Endothelial cell of umbilical vein (primary cell): ENCODE measurements at regions not wholly inside any gene's neighbourhood (a gene's known extent, or its start where the extent isn't known, plus 50 kb on each side); places are given as distances from the start of the nearest gene placed in this dataset.

ENCODE experiments used
- BruUV-seq: library from RNA; stranded (reverse); fragments of 400-500 nt; replicated peaks from 2 replicates; lab custom pipeline; 2021; lab: Mats Ljungman, UMichigan
- CTCF ChIA-PET: fragments of 300-600, 350-600 bp; sonication (Branson Sonifier 250); formaldehyde crosslinking; loops from one replicate; lab custom pipeline; 2021; ENCODE audit warnings: antibody characterized with exemption, inconsistent platforms; lab: Charles Lee
- POLR2A ChIA-PET: fragments of 300-600, 350-600 bp; sonication (Branson Sonifier 250); formaldehyde crosslinking; loops from one replicate; lab custom pipeline; 2021; ENCODE audit warnings: antibody characterized with exemption, inconsistent platforms; lab: Charles Lee
- DNase-seq: peaks from one replicate; pipeline ENCODE4 v3.0.0-alpha.2; 2011; ENCODE audit warnings: low read depth, low spot score
- FAIRE-seq: peaks from 2 replicates; lab custom pipeline; 2011; peaks lifted over from hg19 to GRCh38; lab: Jason Lieb, UNC
- H2AFZ ChIP-seq: 2 replicates; pipeline ENCODE4 v1.6.0; 2012; ENCODE audit warnings: low read depth, low read length, control low read depth, inconsistent platforms
- H3K27ac ChIP-seq: 2 replicates; pipeline ENCODE4 v1.5.1; 2011; ENCODE audit warnings: low read depth, mild to moderate bottlenecking, control low read depth, low read length, moderate library complexity; ENCODE audit not compliant: insufficient read depth
- H3K27me3 ChIP-seq, 2 experiments: 2 replicates each; pipeline versions ENCODE4 v1.6.0 to v1.6.1; 2011; ENCODE audit warnings: low read length in 2 of 2, mixed read lengths in 1 of 2; ENCODE audit not compliant: control insufficient read depth in 2 of 2, insufficient read depth in 2 of 2
- H3K36me3 ChIP-seq, 2 experiments: 2 replicates in 1 of 2; 3 replicates in 1 of 2; pipeline ENCODE4 v1.5.1; 2011; ENCODE audit warnings: low read length in 2 of 2, mild to moderate bottlenecking in 1 of 2, moderate library complexity in 1 of 2; ENCODE audit not compliant: control insufficient read depth in 2 of 2, insufficient read depth in 2 of 2; ENCODE audit errors: extremely low read depth in 1 of 2
- H3K4me1 ChIP-seq: 3 replicates; pipeline ENCODE4 v1.5.1; 2011; ENCODE audit warnings: mild to moderate bottlenecking, low read length; ENCODE audit not compliant: control insufficient read depth, insufficient read depth; ENCODE audit errors: extremely low read depth
- H3K4me2 ChIP-seq: 2 replicates; pipeline ENCODE4 v1.6.1; 2011; ENCODE audit warnings: low read length, control low read depth, mixed read lengths; ENCODE audit not compliant: insufficient read depth
- H3K4me3 ChIP-seq, 3 experiments: fragments of 200-600 bp in 1 of 3; sonication (generic), shearing (Covaris generic) in 1 of 3; replicated peaks in 1 of 3; 2 replicates each; pipeline ENCODE4 v1.5.1; 2011 to 2016; ENCODE audit warnings: control low read depth in 3 of 3, low read length in 3 of 3, mild to moderate bottlenecking in 2 of 3, inconsistent platforms in 1 of 3, low read depth in 1 of 3, moderate library complexity in 1 of 3; ENCODE audit not compliant: insufficient read depth in 1 of 3
- H3K79me2 ChIP-seq: 2 replicates; pipeline ENCODE4 v1.6.0; 2012; ENCODE audit warnings: low read length, inconsistent platforms; ENCODE audit not compliant: control insufficient read depth, insufficient read depth
- H3K9ac ChIP-seq: replicated peaks from 2 replicates; pipeline ENCODE3; 2011; ENCODE audit warnings: low read length, control low read depth; ENCODE audit not compliant: insufficient read depth; ENCODE audit errors: extremely low read depth
- H3K9me1 ChIP-seq: replicated peaks from 3 replicates; pipeline ENCODE4 v1.6.0; 2011; ENCODE audit warnings: mild to moderate bottlenecking, low read length; ENCODE audit not compliant: control insufficient read depth, insufficient read depth; ENCODE audit errors: extremely low read depth
- H3K9me3 ChIP-seq: replicated peaks from 2 replicates; pipeline ENCODE4 v1.5.1; 2012; ENCODE audit warnings: low read length, inconsistent platforms; ENCODE audit not compliant: control insufficient read depth, insufficient read depth
- H4K20me1 ChIP-seq: replicated peaks from 2 replicates; pipeline ENCODE3; 2011; ENCODE audit warnings: mild to moderate bottlenecking, low read length; ENCODE audit not compliant: control insufficient read depth, insufficient read depth; ENCODE audit errors: extremely low read depth
- EZH2 ChIP-seq: IDR thresholded peaks from 2 replicates; pipeline ENCODE4 v1.6.1; 2012; ENCODE audit warnings: borderline replicate concordance, low read depth, mild to moderate bottlenecking, moderate library complexity, low read length, inconsistent platforms; ENCODE audit not compliant: severe bottlenecking
- FOS ChIP-seq: IDR thresholded peaks from 2 replicates; pipeline ENCODE4 v1.6.1; 2011; ENCODE audit warnings: mild to moderate bottlenecking, low read length, moderate library complexity, borderline replicate concordance; ENCODE audit not compliant: insufficient read depth
- GATA2 ChIP-seq: IDR thresholded peaks from 2 replicates; pipeline ENCODE4 v1.7.0; 2011; ENCODE audit warnings: low read depth, mild to moderate bottlenecking, moderate library complexity, mixed read lengths, low read length; ENCODE audit not compliant: insufficient read length, insufficient read depth
- JUN ChIP-seq: IDR thresholded peaks from 2 replicates; pipeline ENCODE4 v1.6.1; 2011; ENCODE audit warnings: borderline replicate concordance, low read depth; ENCODE audit not compliant: insufficient read length, insufficient read depth
- MYC ChIP-seq: IDR thresholded peaks from one replicate; pipeline ENCODE4 v1.6.1; 2011; ENCODE audit warnings: mild to moderate bottlenecking, low read depth, low read length
- POLR2A ChIP-seq: IDR thresholded peaks from 2 replicates; pipeline ENCODE4 v1.6.1; 2012; ENCODE audit warnings: low read depth, mild to moderate bottlenecking, control low read depth, low read length
- POLR2AphosphoS5 ChIP-seq: IDR thresholded peaks from 2 replicates; pipeline ENCODE4 v1.6.1; 2012; ENCODE audit warnings: low read depth, mild to moderate bottlenecking, control low read depth, low read length, moderate library complexity; ENCODE audit not compliant: insufficient read depth
- dilution Hi-C: fragments of 300-500 bp; cut with MboI; formaldehyde crosslinking; loops from one replicate; pipeline ENCODE4 v1.15.0; 2019; ENCODE audit warnings: low sequenced_read_pairs; ENCODE audit not compliant: extremely low pct_ligation_motif_present
- intact Hi-C: fragments of 100-400 bp; cut with micrococcal nuclease; formaldehyde crosslinking; loops from one replicate; pipeline ENCODE4 v1.10.0; 2022
- TF ChIP-seq, protein P1 (sequence below), 2 donors: IDR thresholded peaks; 1 replicate in 1 of 2; 2 replicates in 1 of 2; pipeline ENCODE4 v1.5.1; 2011; ENCODE audit warnings: low read length in 2 of 2, mild to moderate bottlenecking in 2 of 2, moderate library complexity in 2 of 2, control low read depth in 1 of 2, inconsistent platforms in 1 of 2, low read depth in 1 of 2; ENCODE audit not compliant: insufficient read depth in 1 of 2; ENCODE audit errors: extremely low read depth in 1 of 2
- TF ChIP-seq, protein P2 (sequence below): IDR thresholded peaks from 2 replicates; pipeline ENCODE4 v1.6.1; 2011; ENCODE audit not compliant: insufficient read depth, insufficient read length

DNA sequence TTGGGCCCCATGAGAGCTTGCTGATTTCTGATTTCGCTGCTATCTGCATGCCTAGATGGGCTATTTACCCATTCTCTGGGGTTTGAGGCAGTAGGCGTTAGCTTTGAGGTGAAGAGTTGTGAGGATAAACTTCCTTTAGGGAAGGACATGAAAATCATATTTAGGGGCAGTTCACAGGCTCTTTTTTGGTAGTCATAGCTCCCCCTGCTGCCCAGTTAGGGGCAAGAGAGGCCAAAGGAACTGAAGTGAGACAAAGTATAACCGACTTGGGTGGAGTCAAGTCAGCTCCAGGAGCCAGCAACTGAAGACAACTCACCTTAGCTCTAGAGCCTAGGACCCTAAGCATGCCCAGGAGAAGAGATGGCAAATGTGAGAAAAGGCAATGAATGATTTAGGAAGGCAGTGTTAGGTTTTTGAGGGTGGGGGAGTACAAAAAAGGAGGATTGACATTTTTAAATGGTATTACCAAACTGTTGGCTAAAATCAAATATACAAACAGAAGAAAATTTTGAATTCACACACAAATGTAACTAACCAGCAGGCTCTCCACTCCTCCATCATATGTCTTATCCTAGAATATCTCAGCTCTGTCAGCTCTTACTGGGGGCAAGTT, 625.2 kb downstream of the LMO4 start:
- dilution Hi-C loops = no loop called here

DNA sequence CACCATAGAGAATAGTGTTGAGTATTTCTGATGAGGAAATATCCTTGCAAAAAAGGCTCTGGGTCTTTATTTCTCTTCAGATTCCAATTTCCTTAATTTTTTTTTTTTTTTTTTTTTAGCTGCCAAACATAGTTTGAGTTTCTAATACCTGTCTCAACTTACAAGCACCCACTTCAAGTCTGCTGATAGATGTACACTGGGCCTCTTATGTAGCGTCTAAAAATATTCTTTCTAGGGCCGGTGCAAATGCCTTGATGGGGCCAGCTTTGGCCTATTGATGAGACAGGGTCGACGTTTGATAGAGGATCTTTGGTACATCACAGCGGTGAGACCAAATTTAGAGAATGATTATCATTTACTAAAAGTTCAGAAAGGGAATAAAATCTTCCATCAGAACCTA, 626.4 kb downstream of the LMO4 start:
- no peak overlapping the region for H3K27ac ChIP-seq
- no peaks in the 10 kb centered on the region for H3K27me3 ChIP-seq
- H3K79me2 ChIP-seq = no peaks in the 10 kb centered on the region
- peaks cover 3% of the 10 kb centered on the region for H3K4me1 ChIP-seq
- no peak overlapping the region for H2AFZ ChIP-seq
- CTCF ChIA-PET = interaction anchor here (1.8 to 5.0 kb wide), 4 partner anchors 10 to 662 kb away, joined by 8 to 37 read pairs (median 32); no protein-coding TSS in a partner anchor
- H3K9me1 ChIP-seq = no peaks in the 10 kb centered on the region
- no peaks in the 10 kb centered on the region for H3K36me3 ChIP-seq
- no TSS peak for BruUV-seq
- POLR2A ChIA-PET = no interaction called here
- H3K9me3 ChIP-seq = no peaks in the 10 kb centered on the region
- TF ChIP-seq JUN = no peak
- TF ChIP-seq, protein P1, sequence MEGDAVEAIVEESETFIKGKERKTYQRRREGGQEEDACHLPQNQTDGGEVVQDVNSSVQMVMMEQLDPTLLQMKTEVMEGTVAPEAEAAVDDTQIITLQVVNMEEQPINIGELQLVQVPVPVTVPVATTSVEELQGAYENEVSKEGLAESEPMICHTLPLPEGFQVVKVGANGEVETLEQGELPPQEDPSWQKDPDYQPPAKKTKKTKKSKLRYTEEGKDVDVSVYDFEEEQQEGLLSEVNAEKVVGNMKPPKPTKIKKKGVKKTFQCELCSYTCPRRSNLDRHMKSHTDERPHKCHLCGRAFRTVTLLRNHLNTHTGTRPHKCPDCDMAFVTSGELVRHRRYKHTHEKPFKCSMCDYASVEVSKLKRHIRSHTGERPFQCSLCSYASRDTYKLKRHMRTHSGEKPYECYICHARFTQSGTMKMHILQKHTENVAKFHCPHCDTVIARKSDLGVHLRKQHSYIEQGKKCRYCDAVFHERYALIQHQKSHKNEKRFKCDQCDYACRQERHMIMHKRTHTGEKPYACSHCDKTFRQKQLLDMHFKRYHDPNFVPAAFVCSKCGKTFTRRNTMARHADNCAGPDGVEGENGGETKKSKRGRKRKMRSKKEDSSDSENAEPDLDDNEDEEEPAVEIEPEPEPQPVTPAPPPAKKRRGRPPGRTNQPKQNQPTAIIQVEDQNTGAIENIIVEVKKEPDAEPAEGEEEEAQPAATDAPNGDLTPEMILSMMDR (IDR thresholded peaks at IDR 0.05; ENCODE audit: extremely low read depth in 1 of 2, insufficient read depth in 1 of 2, low read depth in 1 of 2, low read length in 2 of 2) = no peak
- TF ChIP-seq POLR2A = no peak
- TF ChIP-seq POLR2AphosphoS5 = no peak
- TF ChIP-seq, protein P2, sequence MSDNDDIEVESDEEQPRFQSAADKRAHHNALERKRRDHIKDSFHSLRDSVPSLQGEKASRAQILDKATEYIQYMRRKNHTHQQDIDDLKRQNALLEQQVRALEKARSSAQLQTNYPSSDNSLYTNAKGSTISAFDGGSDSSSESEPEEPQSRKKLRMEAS = no peak
- TF ChIP-seq GATA2 = no peak
- TF ChIP-seq EZH2 = no peak
- no peak for TF ChIP-seq MYC
- no peak for TF ChIP-seq FOS
- H3K4me3 ChIP-seq = no peak overlapping the region
- dilution Hi-C loops = no loop called here
- DNase-seq = no peak
- H3K9ac ChIP-seq = no peak overlapping the region
- no peak overlapping the region for H3K4me2 ChIP-seq
- intact Hi-C loops = loop anchor here (10.0 kb wide), 1 partner anchor 640 kb away; no protein-coding TSS in a partner anchor
- no peaks in the 10 kb centered on the region for H4K20me1 ChIP-seq
- FAIRE-seq = no peak

More for the DNA sequence above, 625.2 kb downstream of the LMO4 start:
- peaks cover 3% of the 10 kb centered on the region for H3K4me1 ChIP-seq
- no peak overlapping the region for H3K9ac ChIP-seq
- no TSS peak for BruUV-seq
- CTCF ChIA-PET = interaction anchor here (0.6 to 5.0 kb wide), 60 partner anchors 8 to 825 kb away, joined by 3 to 37 read pairs (median 4); no protein-coding TSS in a partner anchor
- no peak overlapping the region for H3K4me2 ChIP-seq
- TF ChIP-seq, protein P1 (IDR thresholded peaks at IDR 0.05; ENCODE audit: extremely low read depth in 1 of 2, insufficient read depth in 1 of 2, low read depth in 1 of 2, low read length in 2 of 2) = peak; percentile 81 to 87
- no peak for TF ChIP-seq JUN
- FAIRE-seq = no peak
- H2AFZ ChIP-seq = peak overlapping the region; percentile 77
- H3K27me3 ChIP-seq = no peaks in the 10 kb centered on the region
- peak; percentile 71 for DNase-seq
- H3K36me3 ChIP-seq = no peaks in the 10 kb centered on the region
- POLR2A ChIA-PET = no interaction called here
- H3K79me2 ChIP-seq = no peaks in the 10 kb centered on the region
- H3K4me3 ChIP-seq = no peak overlapping the region
- H3K9me3 ChIP-seq = no peaks in the 10 kb centered on the region
- H3K27ac ChIP-seq = no peak overlapping the region
- H3K9me1 ChIP-seq = no peaks in the 10 kb centered on the region
- intact Hi-C loops = loop anchor here (1.0 to 10.0 kb wide), 7 partner anchors 267 to 823 kb away; partner anchors contain the start of gene LMO4
- H4K20me1 ChIP-seq = no peaks in the 10 kb centered on the region
